SH-SY5Y (cell line): ENCODE measurements at regions not wholly inside any gene's neighbourhood (a gene's known extent, or its start where the extent isn't known, plus 50 kb on each side); places are given as distances from the start of the nearest gene placed in this dataset.

Experiments
- GATA2 ChIP-seq: IDR thresholded peaks from 2 replicates; pipeline ENCODE4 v1.6.1; 2011; ENCODE audit warnings: mild to moderate bottlenecking, low read depth, low read length
- GATA3 ChIP-seq: IDR thresholded peaks from 2 replicates; pipeline ENCODE4 v1.6.1; 2011; ENCODE audit warnings: low read depth, mild to moderate bottlenecking, low read length, moderate library complexity

- TF ChIP-seq GATA3, result no peak
- no peak for TF ChIP-seq GATA2
Measured at GRCh38 chr14:97550463-97550862, 753.3 kb downstream of the VRK1 start.
